ENCODE measurements at regions not wholly inside any gene's neighbourhood (a gene's known extent, or its start where the extent isn't known, plus 50 kb on each side); places are given as distances from the start of the nearest gene placed in this dataset.

DNA sequence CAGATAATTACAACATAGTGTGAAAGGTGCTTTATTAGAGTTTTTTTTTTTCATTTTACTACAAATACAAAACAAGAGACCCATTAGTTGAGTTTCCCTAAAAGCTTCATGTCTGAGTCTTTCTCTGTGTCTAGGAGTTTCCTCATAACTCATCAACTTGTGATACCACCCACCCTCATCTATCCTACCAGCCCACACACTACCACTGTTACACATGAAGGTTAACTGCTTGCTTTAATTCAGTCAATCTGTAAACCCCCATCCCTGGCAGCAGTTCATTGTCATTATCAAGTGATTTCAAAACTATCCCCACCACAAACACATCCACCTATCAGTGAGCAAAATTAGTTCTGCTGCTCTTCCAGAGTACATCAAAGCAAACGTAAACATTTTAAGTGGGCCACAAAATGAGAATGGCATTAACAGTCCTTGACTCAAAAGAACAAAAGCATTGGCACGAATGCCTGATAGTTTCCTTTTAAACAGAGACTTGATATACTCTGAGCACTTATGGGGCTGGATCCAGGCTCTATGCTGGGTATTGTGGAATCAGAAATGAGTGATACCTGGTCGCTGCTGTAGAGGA is 331.6 kb upstream of the FAM241A start:
- intact Hi-C loops (cut with micrococcal nuclease): no loop called here
- H3K9me3 Mint-ChIP-seq: peaks cover 0 to 4% (median 0%) of the 10 kb centered on the region in 7 donors
- no peaks in the 10 kb centered on the region for H3K9me3 ChIP-seq (replicated peaks in 1 of 2; ENCODE audit: control insufficient read depth in 1 of 2, insufficient read depth in 1 of 2, low read length in 2 of 2)
- no peaks in the 10 kb centered on the region for H4K20me1 ChIP-seq (ENCODE audit: insufficient read depth, low read length)
- H3K9ac ChIP-seq (ENCODE audit: insufficient read depth, low read length, poor library complexity, severe bottlenecking): no peak overlapping the region
- H3K4me1 Mint-ChIP-seq: no peaks in the 10 kb centered on the region
- TF ChIP-seq, protein P1, sequence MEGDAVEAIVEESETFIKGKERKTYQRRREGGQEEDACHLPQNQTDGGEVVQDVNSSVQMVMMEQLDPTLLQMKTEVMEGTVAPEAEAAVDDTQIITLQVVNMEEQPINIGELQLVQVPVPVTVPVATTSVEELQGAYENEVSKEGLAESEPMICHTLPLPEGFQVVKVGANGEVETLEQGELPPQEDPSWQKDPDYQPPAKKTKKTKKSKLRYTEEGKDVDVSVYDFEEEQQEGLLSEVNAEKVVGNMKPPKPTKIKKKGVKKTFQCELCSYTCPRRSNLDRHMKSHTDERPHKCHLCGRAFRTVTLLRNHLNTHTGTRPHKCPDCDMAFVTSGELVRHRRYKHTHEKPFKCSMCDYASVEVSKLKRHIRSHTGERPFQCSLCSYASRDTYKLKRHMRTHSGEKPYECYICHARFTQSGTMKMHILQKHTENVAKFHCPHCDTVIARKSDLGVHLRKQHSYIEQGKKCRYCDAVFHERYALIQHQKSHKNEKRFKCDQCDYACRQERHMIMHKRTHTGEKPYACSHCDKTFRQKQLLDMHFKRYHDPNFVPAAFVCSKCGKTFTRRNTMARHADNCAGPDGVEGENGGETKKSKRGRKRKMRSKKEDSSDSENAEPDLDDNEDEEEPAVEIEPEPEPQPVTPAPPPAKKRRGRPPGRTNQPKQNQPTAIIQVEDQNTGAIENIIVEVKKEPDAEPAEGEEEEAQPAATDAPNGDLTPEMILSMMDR (IDR thresholded peaks at IDR 0.05): no peak
- H3K27me3 Mint-ChIP-seq (ENCODE audit: low read depth in 3 of 3): no peaks in the 10 kb centered on the region
- H3K4me1 ChIP-seq (ENCODE audit: control insufficient read depth in 1 of 2, insufficient read depth in 2 of 2, low read length in 2 of 2): no peaks in the 10 kb centered on the region
- H3K4me3 Mint-ChIP-seq: no peak overlapping the region
- no CpG with 5 or more reads among the region's 3 CpGs for WGBS (ENCODE audit: insufficient coverage)
- no peak overlapping the region for H3K4me2 ChIP-seq (replicated peaks; ENCODE audit: extremely low read depth, low read length, poor library complexity, severe bottlenecking)
- H3K4me3 ChIP-seq (replicated peaks in 1 of 3; ENCODE audit: low read depth in 2 of 3, low read length in 3 of 3): no peak overlapping the region
- no peaks in the 10 kb centered on the region for H3K36me3 Mint-ChIP-seq
- no peaks in the 10 kb centered on the region for H3K27me3 ChIP-seq (ENCODE audit: control insufficient read depth in 2 of 2, insufficient read depth in 2 of 2, low read length in 2 of 2)
- H3K27ac ChIP-seq (ENCODE audit: low read depth in 1 of 2, low read length in 2 of 2): no peak overlapping the region
- H2AFZ ChIP-seq (ENCODE audit: insufficient read depth, low read depth, low read length, poor library complexity, severe bottlenecking): no peak overlapping the region
- H3K27ac Mint-ChIP-seq: no peak overlapping the region
- H3K79me2 ChIP-seq (ENCODE audit: insufficient read depth, low read length): no peaks in the 10 kb centered on the region
- no peak for DNase-seq
- no peaks in the 10 kb centered on the region for H3K36me3 ChIP-seq (replicated peaks in 1 of 2; ENCODE audit: control insufficient read depth in 1 of 2, insufficient read depth in 2 of 2, low read length in 2 of 2)

DNA sequence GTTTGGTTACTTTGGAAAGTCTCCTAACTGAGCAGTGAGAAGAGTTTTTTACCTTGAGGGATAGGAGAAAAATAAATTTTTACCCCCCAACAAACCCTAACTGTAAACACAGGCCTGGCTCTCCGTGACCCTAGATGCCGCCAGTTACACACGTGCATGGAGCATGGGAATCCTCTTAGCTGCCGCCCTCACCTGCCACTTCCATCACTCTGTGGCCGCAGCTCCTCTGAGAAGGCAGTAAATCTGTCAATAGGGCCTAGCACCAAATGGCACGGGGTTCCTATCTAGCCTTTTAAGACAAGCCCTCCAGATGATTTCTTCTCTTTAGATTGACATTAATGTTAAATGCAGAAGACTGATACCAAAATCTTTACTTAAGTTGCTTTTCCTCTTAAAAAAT is 330.3 kb upstream of the FAM241A start:
- 81% methylated on average over 4 of the region's 6 CpGs for WGBS (ENCODE audit: insufficient coverage)
- TF ChIP-seq, protein P1 (IDR thresholded peaks at IDR 0.05): no peak

More for the DNA sequence above, 330.3 kb upstream of the FAM241A start:
- no peak overlapping the region for H2AFZ ChIP-seq (ENCODE audit: insufficient read depth, low read depth, low read length, poor library complexity, severe bottlenecking)
- H3K9ac ChIP-seq (ENCODE audit: insufficient read depth, low read length, poor library complexity, severe bottlenecking): no peak overlapping the region
- H3K4me3 Mint-ChIP-seq: no peak overlapping the region
- no peak for DNase-seq
- H3K36me3 Mint-ChIP-seq: no peaks in the 10 kb centered on the region
- H3K9me3 ChIP-seq (replicated peaks in 1 of 2; ENCODE audit: control insufficient read depth in 1 of 2, insufficient read depth in 1 of 2, low read length in 2 of 2): no peaks in the 10 kb centered on the region
- H3K27ac Mint-ChIP-seq: no peak overlapping the region
- no peaks in the 10 kb centered on the region for H3K79me2 ChIP-seq (ENCODE audit: insufficient read depth, low read length)
- H3K4me1 Mint-ChIP-seq: no peaks in the 10 kb centered on the region
- H3K4me2 ChIP-seq (replicated peaks; ENCODE audit: extremely low read depth, low read length, poor library complexity, severe bottlenecking): no peak overlapping the region
- no peaks in the 10 kb centered on the region for H3K4me1 ChIP-seq (ENCODE audit: control insufficient read depth in 1 of 2, insufficient read depth in 2 of 2, low read length in 2 of 2)
- peaks cover 0 to 4% (median 1%) of the 10 kb centered on the region in 7 donors for H3K9me3 Mint-ChIP-seq
- intact Hi-C loops (cut with micrococcal nuclease): no loop called here
- no peaks in the 10 kb centered on the region for H3K27me3 ChIP-seq (ENCODE audit: control insufficient read depth in 2 of 2, insufficient read depth in 2 of 2, low read length in 2 of 2)
- H3K27ac ChIP-seq (ENCODE audit: low read depth in 1 of 2, low read length in 2 of 2): no peak overlapping the region
- no peaks in the 10 kb centered on the region for H4K20me1 ChIP-seq (ENCODE audit: insufficient read depth, low read length)
- no peaks in the 10 kb centered on the region for H3K36me3 ChIP-seq (replicated peaks in 1 of 2; ENCODE audit: control insufficient read depth in 1 of 2, insufficient read depth in 2 of 2, low read length in 2 of 2)
- H3K4me3 ChIP-seq (replicated peaks in 1 of 3; ENCODE audit: low read depth in 2 of 3, low read length in 3 of 3): no peak overlapping the region
- H3K27me3 Mint-ChIP-seq (ENCODE audit: low read depth in 3 of 3): no peaks in the 10 kb centered on the region

Data from CD14-positive monocyte (primary cell).